Endometrial microvascular endothelial cells (primary cell): ENCODE measurements at regions not wholly inside any gene's neighbourhood (a gene's known extent, or its start where the extent isn't known, plus 50 kb on each side); places are given as distances from the start of the nearest gene placed in this dataset.

Source experiments
- in situ Hi-C: cut with HindIII; loops from 2 replicates; pipeline ENCODE4 v1.10.0; 2017; ENCODE audit warnings: low sequenced_read_pairs, low pct_unique_long_range_greater_than_20kb; ENCODE audit errors: inconsistent ontology term

DNA sequence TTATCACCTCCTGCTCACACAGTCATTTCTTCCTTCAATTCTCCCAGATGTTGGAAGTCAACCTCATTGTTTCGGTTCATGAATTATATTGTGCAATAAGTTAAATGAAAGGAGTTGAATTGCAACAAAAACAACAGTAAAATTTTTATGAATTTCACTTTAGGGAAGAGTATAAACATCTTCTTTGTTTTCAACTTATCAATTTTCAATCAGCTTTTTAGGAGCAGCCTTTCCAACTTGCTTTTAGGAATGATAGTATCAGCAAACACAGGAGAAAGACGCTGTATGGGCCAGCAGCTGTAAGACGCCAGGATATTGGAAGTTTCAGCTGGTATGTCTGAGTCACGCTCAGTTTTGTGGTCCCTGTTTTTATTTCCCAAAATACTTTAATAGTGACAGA, 132.5 kb upstream of the ARGLU1 start:
- in situ Hi-C loops: no loop called here

DNA sequence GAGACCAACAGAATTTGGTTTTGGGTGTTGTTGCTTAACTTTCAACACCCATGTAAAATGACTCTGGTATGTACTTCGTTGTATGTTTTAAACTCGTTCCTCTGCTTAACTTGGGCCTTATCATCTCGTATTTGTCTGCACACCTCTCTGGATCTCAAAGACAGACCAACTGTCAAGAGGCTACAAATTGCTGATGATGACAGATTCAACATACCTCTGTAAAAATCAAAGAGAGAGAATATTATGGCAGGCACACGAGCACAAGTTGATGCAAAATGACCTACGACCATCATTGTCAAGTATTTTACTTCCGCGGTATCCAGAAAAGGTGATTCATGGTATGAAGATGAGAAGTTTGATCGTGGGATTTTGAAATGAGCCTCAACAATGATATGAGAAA, 132.1 kb upstream of the ARGLU1 start:
- in situ Hi-C loops: no loop called here

DNA sequence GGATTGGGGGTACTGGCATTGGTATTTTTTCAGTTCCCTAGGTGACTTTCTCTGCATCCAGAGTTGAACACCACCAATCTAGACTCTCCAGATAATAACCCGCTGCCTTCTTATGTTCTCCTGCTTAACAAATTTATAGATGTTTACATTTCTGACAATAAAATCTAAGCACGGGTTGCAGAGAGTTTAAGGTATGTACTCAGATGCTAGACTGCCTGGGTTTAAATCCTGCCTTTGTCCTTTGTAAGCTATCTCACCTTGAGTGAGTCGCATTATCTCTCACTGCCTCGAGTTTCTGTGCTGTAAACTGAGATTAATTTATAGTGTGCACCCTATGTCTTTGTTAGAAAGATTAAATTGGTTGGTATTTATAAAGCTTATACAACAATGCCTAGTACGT, 131.4 kb upstream of the ARGLU1 start:
- in situ Hi-C loops: loop anchor here (25.0 kb wide), 1 partner anchor 137 kb away; the partner anchor contains the start of gene ARGLU1

DNA sequence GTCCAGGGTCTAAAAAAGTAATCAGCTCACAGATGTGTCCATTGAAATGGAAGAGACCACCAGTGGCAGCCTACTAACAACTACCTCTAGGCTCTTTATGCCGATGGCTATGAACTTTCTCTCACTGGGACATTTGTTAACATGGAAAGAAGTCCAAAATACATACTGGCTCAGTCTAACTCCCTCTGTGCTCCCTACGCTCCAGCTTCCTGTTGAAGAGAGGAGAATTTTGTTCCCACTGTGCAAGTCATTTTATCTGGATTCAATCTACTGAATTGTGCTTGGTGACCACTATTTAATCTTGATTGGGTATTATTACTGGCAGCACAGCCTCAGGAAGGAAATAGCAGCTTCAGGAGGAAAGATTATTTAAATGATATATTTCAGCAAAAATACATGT, 128.8 kb upstream of the ARGLU1 start:
- in situ Hi-C loops: loop anchor here (25.0 kb wide), 1 partner anchor 134 kb away; the partner anchor contains the start of gene ARGLU1

DNA sequence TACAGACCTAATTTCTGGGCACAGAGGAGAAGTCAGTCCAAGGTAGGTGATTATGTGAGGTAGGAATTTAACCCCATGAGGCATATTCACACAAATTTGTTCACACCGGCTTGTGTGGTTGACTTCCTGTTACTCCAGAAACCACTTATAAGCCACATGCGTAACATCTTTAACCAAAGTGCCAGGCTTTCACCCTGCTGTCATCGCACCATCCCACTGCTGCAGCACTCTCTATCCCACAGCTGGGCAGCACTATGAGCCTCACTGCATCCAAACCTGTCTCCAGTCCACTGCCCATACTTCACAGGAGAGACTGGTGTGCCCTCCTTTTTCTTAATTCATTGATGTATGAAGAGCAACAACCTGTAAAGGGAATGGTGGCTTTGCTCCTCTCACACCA, 128.2 kb upstream of the ARGLU1 start:
- in situ Hi-C loops: loop anchor here (25.0 kb wide), 1 partner anchor 134 kb away; the partner anchor contains the start of gene ARGLU1

DNA sequence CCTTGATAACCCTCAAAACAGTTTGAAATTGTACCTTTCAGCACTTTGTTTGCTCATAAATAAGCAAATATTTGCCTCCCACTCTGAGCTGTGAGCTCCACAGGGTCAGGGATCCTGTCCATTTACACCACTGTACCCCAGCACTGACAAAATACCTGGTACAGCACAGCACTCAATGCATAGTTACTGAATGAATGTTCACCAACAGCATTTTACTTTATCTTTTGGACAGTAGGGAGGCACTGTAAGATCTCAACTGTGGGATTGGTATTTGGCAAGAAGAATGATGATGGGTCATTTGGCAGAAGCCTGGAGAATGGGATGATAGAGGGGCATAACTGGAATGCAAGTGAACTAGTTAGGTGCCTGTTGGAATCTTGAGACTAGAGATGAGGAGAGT, 127.2 kb upstream of the ARGLU1 start:
- in situ Hi-C loops: loop anchor here (25.0 kb wide), 1 partner anchor 133 kb away; the partner anchor contains the start of gene ARGLU1

DNA sequence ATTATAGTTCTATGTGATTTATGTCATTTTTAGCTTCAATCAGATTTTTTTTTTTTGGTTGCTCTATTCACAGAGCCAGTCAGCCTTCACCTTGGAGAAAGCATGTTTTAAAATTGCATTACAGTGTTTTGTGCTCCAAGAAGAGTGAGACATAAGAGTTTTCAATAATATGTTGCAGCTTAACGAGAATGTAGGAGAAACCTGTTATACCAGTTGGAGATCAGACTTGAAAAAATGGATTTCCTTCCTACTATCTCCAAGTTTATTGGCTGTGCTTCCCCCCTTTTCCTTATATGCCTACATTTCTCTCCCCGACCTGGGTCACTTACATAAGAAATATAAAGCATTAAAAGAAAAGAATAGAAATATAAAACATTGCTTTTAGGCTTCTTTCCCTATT, 123.9 kb upstream of the ARGLU1 start:
- in situ Hi-C loops: loop anchor here (25.0 kb wide), 1 partner anchor 130 kb away; the partner anchor contains the start of gene ARGLU1

DNA sequence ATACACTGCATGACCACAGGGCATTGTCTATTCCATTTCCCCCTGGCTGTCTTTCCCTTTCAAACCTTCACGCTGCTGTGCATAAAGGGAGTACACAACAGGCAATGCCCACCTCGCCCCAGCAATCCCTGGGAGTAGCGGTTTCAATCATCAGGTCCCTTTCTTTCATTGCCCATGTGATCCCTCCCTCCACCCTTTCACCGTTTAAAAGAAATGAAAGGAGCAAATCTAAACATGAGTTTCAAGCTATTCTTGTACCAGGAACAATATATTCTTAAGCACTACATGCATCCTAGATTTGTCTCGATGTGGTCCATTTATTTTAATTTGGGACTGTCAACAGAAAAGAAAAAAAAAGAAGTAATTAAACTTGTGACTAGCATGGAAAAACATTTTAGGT, 123.4 kb upstream of the ARGLU1 start:
- in situ Hi-C loops: loop anchor here (25.0 kb wide), 1 partner anchor 129 kb away; the partner anchor contains the start of gene ARGLU1

DNA sequence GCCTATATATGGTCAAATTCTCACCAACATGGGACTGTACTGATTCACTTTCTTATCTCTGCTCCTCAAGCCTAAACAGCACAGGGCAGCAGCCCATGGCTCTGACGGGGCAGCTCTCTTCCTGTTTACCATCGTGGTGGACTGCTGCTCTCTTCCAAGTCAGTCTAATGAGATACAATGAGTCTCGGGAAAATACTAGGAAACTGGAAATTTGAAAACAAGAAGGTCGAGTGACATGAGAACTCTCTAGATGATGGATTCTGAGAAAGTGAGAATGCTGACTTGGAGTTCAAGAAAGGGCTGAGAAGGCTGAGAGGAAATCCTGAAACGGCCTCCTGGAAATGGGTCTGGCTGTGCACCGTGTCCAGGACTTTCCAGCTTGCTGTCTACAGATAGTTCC, 122.8 kb upstream of the ARGLU1 start:
- in situ Hi-C loops: loop anchor here (25.0 kb wide), 1 partner anchor 128 kb away; the partner anchor contains the start of gene ARGLU1

DNA sequence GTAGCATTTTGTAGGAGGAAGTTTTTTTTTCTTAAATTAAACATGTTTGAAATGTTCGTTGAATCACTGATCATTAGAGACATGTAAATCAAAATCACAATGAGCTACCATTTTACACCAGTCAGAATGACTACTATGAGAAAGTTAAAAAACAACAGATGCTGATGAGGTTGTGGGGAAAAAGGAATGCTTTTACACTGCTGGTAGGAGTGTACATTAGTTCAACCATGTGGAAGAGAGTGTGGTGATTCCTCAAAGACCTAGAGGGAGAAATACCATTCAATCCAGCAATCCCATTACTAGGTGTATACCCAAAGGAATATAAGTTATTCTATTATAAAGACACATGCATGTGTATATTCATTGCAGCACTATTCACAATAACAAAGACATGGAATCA, 122.0 kb upstream of the ARGLU1 start:
- in situ Hi-C loops: loop anchor here (25.0 kb wide), 1 partner anchor 128 kb away; the partner anchor contains the start of gene ARGLU1

DNA sequence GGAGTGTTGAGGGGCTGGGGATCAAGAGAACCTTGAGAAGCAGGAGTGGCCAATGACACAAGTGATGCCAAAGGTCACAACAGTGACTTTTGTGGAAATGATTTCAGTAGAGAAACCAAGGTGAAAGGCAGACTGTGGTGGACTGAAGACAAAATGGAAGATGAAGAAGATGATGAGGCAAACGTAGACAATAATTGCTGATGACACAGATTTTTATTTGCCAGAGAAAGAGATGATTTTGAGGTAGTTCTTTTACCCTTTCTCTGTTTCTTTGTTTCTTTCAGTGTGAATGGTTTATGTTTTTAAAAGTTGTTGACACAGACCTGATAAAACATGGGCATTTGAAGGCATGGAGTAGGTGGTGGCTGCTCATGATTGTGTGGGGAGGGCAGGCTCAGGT, 121.0 kb upstream of the ARGLU1 start:
- in situ Hi-C loops: loop anchor here (25.0 kb wide), 1 partner anchor 127 kb away; the partner anchor contains the start of gene ARGLU1

DNA sequence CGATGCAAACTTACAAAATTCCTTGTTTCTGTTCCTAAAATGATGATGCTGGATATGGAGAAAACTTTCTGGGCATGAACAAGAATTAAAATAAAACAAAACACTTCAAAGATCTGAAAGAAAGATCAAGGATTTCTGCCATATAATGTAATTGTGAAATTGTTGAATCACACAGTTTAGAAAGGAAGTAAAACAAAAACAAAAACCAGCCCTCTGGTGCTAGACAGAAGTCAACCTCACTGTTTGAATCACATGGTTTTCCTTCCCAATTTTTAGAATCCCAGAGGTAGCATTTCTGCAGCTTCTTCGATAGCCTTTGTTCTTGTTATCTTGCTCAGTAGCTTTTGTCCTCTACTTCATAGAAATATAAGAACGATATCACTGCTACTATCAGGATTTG, 118.2 kb upstream of the ARGLU1 start:
- in situ Hi-C loops: loop anchor here (25.0 kb wide), 1 partner anchor 124 kb away; the partner anchor contains the start of gene ARGLU1

DNA sequence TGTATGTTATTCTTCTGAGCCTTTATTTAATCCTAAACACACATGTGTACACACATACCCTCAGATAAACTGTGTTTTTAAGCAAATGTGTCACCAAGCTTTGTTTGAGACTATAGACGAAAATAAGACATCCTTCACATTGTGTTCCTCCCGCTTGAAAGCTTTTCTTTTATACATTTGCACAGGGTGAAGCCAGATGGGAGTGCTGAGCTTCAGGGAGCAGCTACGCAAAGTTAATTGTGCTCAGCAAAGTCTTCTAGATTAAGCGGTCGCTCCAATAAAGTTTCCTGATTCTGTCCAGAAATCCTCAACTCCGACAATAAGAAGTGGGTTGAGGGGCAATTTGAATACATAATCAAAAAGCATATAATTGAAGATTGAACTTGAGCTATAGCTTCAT, 117.2 kb upstream of the ARGLU1 start:
- in situ Hi-C loops: loop anchor here (25.0 kb wide), 1 partner anchor 123 kb away; the partner anchor contains the start of gene ARGLU1

DNA sequence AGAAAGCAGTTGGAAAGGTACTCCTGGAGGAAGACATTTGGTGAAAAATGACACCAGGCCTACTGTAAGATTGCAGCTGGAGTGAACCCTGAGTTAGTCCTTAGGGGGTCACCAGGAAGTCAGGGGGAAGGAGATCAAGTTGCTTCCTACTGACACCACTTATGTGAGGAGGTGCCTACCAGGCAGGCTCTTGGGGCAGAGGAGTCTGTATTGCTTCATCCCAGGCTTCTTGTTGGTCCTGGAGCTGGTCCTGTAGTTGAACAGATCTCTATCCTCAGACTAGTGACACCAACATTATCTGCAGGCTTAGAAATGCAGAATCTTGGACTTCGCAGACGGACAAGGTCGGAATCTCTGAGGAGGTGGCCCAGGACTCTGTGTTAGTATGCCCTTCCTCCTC, 116.0 kb upstream of the ARGLU1 start:
- in situ Hi-C loops: loop anchor here (25.0 kb wide), 1 partner anchor 122 kb away; the partner anchor contains the start of gene ARGLU1

DNA sequence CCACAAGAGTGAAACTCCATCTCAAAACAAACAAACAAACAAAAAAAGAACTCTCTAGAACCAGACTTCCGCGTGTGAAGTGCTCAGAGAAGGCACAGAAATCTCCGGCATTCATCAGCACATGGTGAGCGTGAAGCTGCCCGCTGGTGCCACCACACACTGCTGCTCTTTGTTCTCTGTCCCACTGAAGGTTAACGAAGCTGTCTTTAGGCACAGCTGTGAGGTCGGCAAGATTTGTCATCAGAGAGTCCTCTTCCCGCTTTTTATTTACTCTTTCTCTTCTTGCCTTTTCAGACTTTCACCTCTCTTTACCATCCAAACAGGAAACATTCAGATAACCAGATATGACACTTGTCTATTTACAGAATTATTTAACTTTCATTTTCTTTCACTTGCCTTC, 115.2 kb upstream of the ARGLU1 start:
- in situ Hi-C loops: loop anchor here (25.0 kb wide), 1 partner anchor 121 kb away; the partner anchor contains the start of gene ARGLU1

DNA sequence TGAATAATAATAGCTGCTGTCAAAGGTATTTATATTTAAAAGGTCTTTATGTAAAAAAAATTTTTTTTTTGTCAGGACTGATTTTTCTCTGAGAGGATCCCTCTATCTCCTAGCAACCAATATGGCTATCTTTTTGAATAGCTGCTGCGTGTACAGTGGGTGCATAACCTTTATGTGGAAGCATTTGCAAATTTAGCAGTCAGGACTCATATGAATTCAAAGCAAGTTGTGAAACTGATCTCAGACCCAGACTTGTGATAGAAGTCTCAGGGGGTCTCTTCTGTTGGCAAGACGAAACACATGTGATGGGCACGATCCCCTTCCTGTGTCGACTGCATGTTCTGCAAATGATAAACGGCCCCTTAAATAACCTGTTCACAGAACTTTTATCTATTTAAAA, 114.1 kb upstream of the ARGLU1 start:
- in situ Hi-C loops: loop anchor here (25.0 kb wide), 1 partner anchor 120 kb away; the partner anchor contains the start of gene ARGLU1

DNA sequence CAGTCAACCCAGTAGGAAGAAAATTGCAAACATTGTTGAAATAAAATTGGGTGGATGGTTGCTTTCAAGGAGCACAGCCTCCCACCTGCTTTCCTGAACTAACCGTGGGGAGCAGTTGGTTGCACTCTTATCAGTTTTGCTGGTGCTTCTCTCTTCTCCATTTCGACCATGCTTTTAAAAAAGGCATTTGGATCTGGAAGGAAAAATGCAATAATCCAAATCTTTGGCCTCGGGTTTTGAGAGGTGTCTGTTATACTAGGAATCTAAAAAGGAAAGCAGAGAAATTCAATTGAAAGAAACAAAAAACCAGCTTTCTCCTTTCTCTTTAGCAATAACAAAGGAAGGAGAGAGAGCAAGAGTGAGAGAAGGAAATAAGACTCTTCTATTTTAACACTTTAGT, 113.6 kb upstream of the ARGLU1 start:
- in situ Hi-C loops: loop anchor here (25.0 kb wide), 1 partner anchor 119 kb away; the partner anchor contains the start of gene ARGLU1

DNA sequence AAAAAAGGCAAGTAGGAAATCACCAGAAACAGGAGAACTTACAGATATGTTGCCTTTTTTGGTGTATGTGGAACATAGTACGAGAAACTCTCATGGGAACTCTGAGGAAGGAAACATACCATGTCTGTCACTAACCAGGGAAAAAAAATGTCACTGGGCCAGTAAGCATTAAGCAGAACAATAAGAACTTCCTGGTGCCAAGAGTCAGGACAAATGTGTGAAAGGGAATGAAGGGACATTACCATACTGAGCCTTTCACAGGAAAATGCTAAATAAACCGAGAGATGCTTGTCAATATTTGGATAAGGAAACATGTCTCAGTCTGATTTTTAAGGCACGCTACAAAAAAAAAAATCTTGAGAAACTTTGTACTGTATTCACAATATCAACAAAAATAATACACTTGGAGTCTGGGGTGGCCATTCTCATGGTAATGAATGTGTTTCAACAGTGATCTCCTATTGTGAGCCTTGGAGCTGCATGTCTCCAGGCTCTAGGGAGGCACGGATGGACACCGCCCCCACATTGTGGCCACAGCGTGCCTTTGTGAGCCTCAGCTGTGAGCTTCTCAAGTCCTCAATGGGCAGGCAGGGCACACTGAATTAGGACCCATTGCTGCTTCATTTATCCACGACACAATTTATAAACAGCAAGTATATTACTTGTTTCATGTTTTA, 113.0 kb upstream of the ARGLU1 start:
- in situ Hi-C loops: loop anchor here (25.0 kb wide), 1 partner anchor 119 kb away; the partner anchor contains the start of gene ARGLU1

DNA sequence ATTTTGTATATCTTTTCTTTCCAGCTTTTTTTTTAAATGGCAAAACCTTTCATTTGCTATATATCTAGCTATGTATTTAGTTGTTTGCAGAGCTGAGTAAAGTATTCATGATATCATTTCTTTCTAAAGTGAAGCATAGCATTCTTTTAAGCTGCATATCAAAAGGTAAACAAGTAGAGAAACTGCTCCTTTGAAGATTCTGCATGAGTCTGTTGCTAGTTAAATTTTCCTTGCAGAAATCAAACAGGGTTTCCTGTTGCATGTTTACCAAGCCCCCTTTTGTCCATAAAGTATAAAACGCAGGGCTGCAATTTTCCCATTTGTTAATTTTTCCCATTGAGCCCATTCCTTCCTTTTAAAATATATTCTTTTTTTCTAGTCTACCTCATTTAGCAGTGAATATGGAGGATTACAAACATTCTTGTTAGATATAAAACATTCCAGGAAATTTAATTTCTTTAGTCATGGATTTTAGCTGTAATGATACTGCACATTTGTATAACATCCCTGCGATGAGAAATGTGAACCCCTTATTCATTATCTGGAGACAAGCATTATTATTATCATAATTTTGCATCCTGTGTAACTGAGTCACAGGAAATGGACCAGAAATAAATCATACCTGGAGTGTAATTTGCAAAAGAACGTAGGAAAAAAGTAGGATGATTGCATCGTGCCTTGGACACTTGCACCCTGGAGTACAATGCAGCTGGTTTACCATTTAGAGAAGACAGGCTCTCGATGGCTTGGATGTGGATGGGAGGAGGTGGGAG, 110.9 kb upstream of the ARGLU1 start:
- in situ Hi-C loops: loop anchor here (25.0 kb wide), 1 partner anchor 117 kb away; the partner anchor contains the start of gene ARGLU1
